ENCODE measurements at regions not wholly inside any gene's neighbourhood (a gene's known extent, or its start where the extent isn't known, plus 50 kb on each side); places are given as distances from the start of the nearest gene placed in this dataset.

GRCh38 chr12:131381716-131382430 is 329.0 kb upstream of the SFSWAP start:
- POLR2A ChIA-PET (ENCODE audit: low non-redundant PET) = no interaction called here
- Histone ChIP-seq H3K27ac (ENCODE audit: low read depth, low read length, poor library complexity, severe bottlenecking) (no peak overlapping the region), H3K27me3 (replicated peaks; ENCODE audit: insufficient read depth, low read depth, low read length, poor library complexity) (no peaks in the 10 kb centered on the region), H3K4me3 (ENCODE audit: low read depth, low read length, poor library complexity, severe bottlenecking) (no peak overlapping the region), H3K4me1 (ENCODE audit: insufficient read depth, low read length, poor library complexity, severe bottlenecking) (peaks cover 2% of the 10 kb centered on the region), H3K9me3 (ENCODE audit: low read depth, low read length, poor library complexity, severe bottlenecking) (no peaks in the 10 kb centered on the region), H3K36me3 (ENCODE audit: insufficient read depth, low read length, poor library complexity, severe bottlenecking) (no peaks in the 10 kb centered on the region)
- BruUV-seq (replicated peaks) = no TSS peak
- intact Hi-C loops (cut with micrococcal nuclease; ENCODE audit: unreplicated experiment) = no loop called here
- CTCF ChIA-PET = no interaction called here
- no peak for DNase-seq (ENCODE audit: low spot score)
- TF ChIP-seq EZH2 (IDR thresholded peaks at IDR 0.05; ENCODE audit: borderline replicate concordance, low read depth, low read length, poor library complexity, severe bottlenecking) (no peak), CTCF (conservative IDR thresholded peaks at IDR 0.05; ENCODE audit: low read depth, low read length) (no peak)

GRCh38 chr12:131383291-131383690 is 327.6 kb upstream of the SFSWAP start:
- no TSS peak for BruUV-seq (replicated peaks)
- Histone ChIP-seq H3K9me3 (ENCODE audit: low read depth, low read length, poor library complexity, severe bottlenecking) (no peaks in the 10 kb centered on the region), H3K4me1 (ENCODE audit: insufficient read depth, low read length, poor library complexity, severe bottlenecking) (peaks cover 13% of the 10 kb centered on the region), H3K27me3 (replicated peaks; ENCODE audit: insufficient read depth, low read depth, low read length, poor library complexity) (no peaks in the 10 kb centered on the region), H3K4me3 (ENCODE audit: low read depth, low read length, poor library complexity, severe bottlenecking) (no peak overlapping the region), H3K36me3 (ENCODE audit: insufficient read depth, low read length, poor library complexity, severe bottlenecking) (no peaks in the 10 kb centered on the region), H3K27ac (ENCODE audit: low read depth, low read length, poor library complexity, severe bottlenecking) (no peak overlapping the region)
- TF ChIP-seq CTCF (conservative IDR thresholded peaks at IDR 0.05; ENCODE audit: low read depth, low read length) (no peak), EZH2 (IDR thresholded peaks at IDR 0.05; ENCODE audit: borderline replicate concordance, low read depth, low read length, poor library complexity, severe bottlenecking) (no peak)
- DNase-seq (ENCODE audit: low spot score) = no peak
- ChIA-PET POLR2A (ENCODE audit: low non-redundant PET) (no interaction called here), CTCF (no interaction called here)
- intact Hi-C loops (cut with micrococcal nuclease; ENCODE audit: unreplicated experiment) = no loop called here

- CTCF ChIA-PET = no interaction called here
- H3K4me1 ChIP-seq (ENCODE audit: insufficient read depth, low read length, poor library complexity, severe bottlenecking) = peaks cover 13% of the 10 kb centered on the region
- no TSS peak for BruUV-seq (replicated peaks)
- H3K27me3 ChIP-seq (replicated peaks; ENCODE audit: insufficient read depth, low read depth, low read length, poor library complexity) = no peaks in the 10 kb centered on the region
- DNase-seq (ENCODE audit: low spot score) = no peak
- intact Hi-C loops (cut with micrococcal nuclease; ENCODE audit: unreplicated experiment) = no loop called here
- no peak for TF ChIP-seq EZH2 (IDR thresholded peaks at IDR 0.05; ENCODE audit: borderline replicate concordance, low read depth, low read length, poor library complexity, severe bottlenecking)
- TF ChIP-seq CTCF (conservative IDR thresholded peaks at IDR 0.05; ENCODE audit: low read depth, low read length) = no peak
- POLR2A ChIA-PET (ENCODE audit: low non-redundant PET) = no interaction called here
- no peaks in the 10 kb centered on the region for H3K9me3 ChIP-seq (ENCODE audit: low read depth, low read length, poor library complexity, severe bottlenecking)
- no peak overlapping the region for H3K4me3 ChIP-seq (ENCODE audit: low read depth, low read length, poor library complexity, severe bottlenecking)
- no peak overlapping the region for H3K27ac ChIP-seq (ENCODE audit: low read depth, low read length, poor library complexity, severe bottlenecking)
- no peaks in the 10 kb centered on the region for H3K36me3 ChIP-seq (ENCODE audit: insufficient read depth, low read length, poor library complexity, severe bottlenecking)
These were observed 326.9 kb upstream of the SFSWAP start for GRCh38 chr12:131383741-131384543.
